CD14-positive monocyte (primary cell): ENCODE measurements at regions not wholly inside any gene's neighbourhood (a gene's known extent, or its start where the extent isn't known, plus 50 kb on each side); places are given as distances from the start of the nearest gene placed in this dataset.

Source experiments
- DNase-seq, 3 donors: peaks; one replicate each; pipeline ENCODE4 v3.0.0-alpha.2; 2011 to 2022
- H2AFZ ChIP-seq: 2 replicates; pipeline ENCODE4 v1.6.0; 2012; ENCODE audit warnings: mild to moderate bottlenecking, low read depth, low read length, inconsistent platforms; ENCODE audit not compliant: insufficient read depth, poor library complexity, severe bottlenecking
- H3K27ac ChIP-seq, 2 donors: 1 replicate in 1 of 2; 2 replicates in 1 of 2; pipeline ENCODE4 v1.5.1; 2012 to 2013; ENCODE audit warnings: low read length in 2 of 2, control low read depth in 1 of 2, inconsistent platforms in 1 of 2, low read depth in 1 of 2, mild to moderate bottlenecking in 1 of 2
- H3K27me3 ChIP-seq, 2 donors: one replicate each; pipeline versions ENCODE4 v1.6.0 to v1.6.1; 2011 to 2013; ENCODE audit warnings: low read length in 2 of 2; ENCODE audit not compliant: control insufficient read depth in 2 of 2, insufficient read depth in 2 of 2
- H3K36me3 ChIP-seq, 2 donors: replicated peaks in 1 of 2; 1 replicate in 1 of 2; 2 replicates in 1 of 2; pipeline versions ENCODE4 v1.5.1 to v1.6.1; 2012 to 2013; ENCODE audit warnings: low read length in 2 of 2, control low read depth in 1 of 2, inconsistent platforms in 1 of 2, mild to moderate bottlenecking in 1 of 2; ENCODE audit not compliant: insufficient read depth in 2 of 2, control insufficient read depth in 1 of 2
- H3K4me1 ChIP-seq, 2 donors: 1 replicate in 1 of 2; 2 replicates in 1 of 2; pipeline versions ENCODE4 v1.5.1 to v1.6.1; 2012 to 2013; ENCODE audit warnings: low read length in 2 of 2, control low read depth in 1 of 2, inconsistent platforms in 1 of 2, mild to moderate bottlenecking in 1 of 2, moderate library complexity in 1 of 2; ENCODE audit not compliant: insufficient read depth in 2 of 2, control insufficient read depth in 1 of 2
- H3K4me2 ChIP-seq: replicated peaks from 2 replicates; pipeline ENCODE3; 2012; ENCODE audit warnings: low read length, moderate library complexity, mild to moderate bottlenecking; ENCODE audit not compliant: poor library complexity, severe bottlenecking; ENCODE audit errors: extremely low read depth
- H3K4me3 ChIP-seq, 3 experiments: fragments of 200-600 bp in 1 of 3; sonication (generic) in 1 of 3; replicated peaks in 1 of 3; 1 replicate in 2 of 3; 2 replicates in 1 of 3; pipeline ENCODE4 v1.5.1; 2011 to 2013; ENCODE audit warnings: low read length in 3 of 3, mild to moderate bottlenecking in 3 of 3, control low read depth in 2 of 3, low read depth in 2 of 3, inconsistent platforms in 1 of 3, moderate library complexity in 1 of 3
- H3K79me2 ChIP-seq: 2 replicates; pipeline ENCODE4 v1.6.0; 2012; ENCODE audit warnings: mild to moderate bottlenecking, control low read depth, inconsistent platforms, low read length, moderate library complexity; ENCODE audit not compliant: insufficient read depth
- H3K9ac ChIP-seq: 2 replicates; pipeline ENCODE4 v1.6.0; 2017; ENCODE audit warnings: low read length, mild to moderate bottlenecking; ENCODE audit not compliant: insufficient read depth, poor library complexity, severe bottlenecking
- H3K9me3 ChIP-seq, 2 donors: replicated peaks in 1 of 2; 1 replicate in 1 of 2; 2 replicates in 1 of 2; pipeline versions ENCODE4 v1.5.1 to v1.6.1; 2012 to 2013; ENCODE audit warnings: low read length in 2 of 2, control low read depth in 1 of 2; ENCODE audit not compliant: control insufficient read depth in 1 of 2, insufficient read depth in 1 of 2
- H4K20me1 ChIP-seq: 2 replicates; pipeline ENCODE4 v1.6.0; 2012; ENCODE audit warnings: mild to moderate bottlenecking, low read length, control low read depth, moderate library complexity; ENCODE audit not compliant: insufficient read depth
- H3K27ac Mint-ChIP-seq, 7 donors: one replicate each; pipeline ENCODE4 v1.8.0; 2020; ENCODE audit warnings: mild to moderate bottlenecking in 7 of 7, mixed read lengths in 7 of 7, moderate library complexity in 6 of 7, inconsistent platforms in 2 of 7
- H3K27me3 Mint-ChIP-seq, 3 donors: one replicate each; pipeline ENCODE4 v1.8.0; 2021 to 2022; ENCODE audit warnings: low read depth in 3 of 3, mild to moderate bottlenecking in 3 of 3, mixed read lengths in 3 of 3, moderate library complexity in 3 of 3, inconsistent platforms in 1 of 3
- H3K36me3 Mint-ChIP-seq, 2 donors: one replicate each; pipeline ENCODE4 v1.8.0; 2020; ENCODE audit warnings: mixed read lengths in 2 of 2, inconsistent platforms in 1 of 2, mild to moderate bottlenecking in 1 of 2
- H3K4me1 Mint-ChIP-seq: one replicate; pipeline ENCODE4 v1.8.0; 2020; ENCODE audit warnings: mild to moderate bottlenecking, mixed read lengths
- H3K4me3 Mint-ChIP-seq, 2 donors: one replicate each; pipeline ENCODE4 v1.8.0; 2020; ENCODE audit warnings: mild to moderate bottlenecking in 2 of 2, mixed read lengths in 2 of 2, moderate library complexity in 1 of 2
- H3K9me3 Mint-ChIP-seq, 7 donors: one replicate each; pipeline ENCODE4 v1.8.0; 2020 to 2022; ENCODE audit warnings: mixed read lengths in 7 of 7, mild to moderate bottlenecking in 6 of 7, moderate library complexity in 6 of 7, inconsistent platforms in 2 of 7
- WGBS: methylation state at CpG from one replicate; pipeline ENCODE4 v1.1.5; 2013; ENCODE audit warnings: missing lambda C conversion rate; ENCODE audit not compliant: insufficient coverage; 5-methylcytosine and 5-hydroxymethylcytosine counted together
- intact Hi-C, 2 donors: fragments of 100-400 bp; cut with micrococcal nuclease; formaldehyde crosslinking; loops; one replicate each; pipeline versions ENCODE4 v1.15.0 to v1.15.1; 2023
- TF ChIP-seq, protein P1 (sequence below): fragments of 200-600 bp; IDR thresholded peaks from one replicate; pipeline ENCODE4 v1.8.0; 2022; ENCODE audit warnings: antibody characterized with exemption, mild to moderate bottlenecking

DNA sequence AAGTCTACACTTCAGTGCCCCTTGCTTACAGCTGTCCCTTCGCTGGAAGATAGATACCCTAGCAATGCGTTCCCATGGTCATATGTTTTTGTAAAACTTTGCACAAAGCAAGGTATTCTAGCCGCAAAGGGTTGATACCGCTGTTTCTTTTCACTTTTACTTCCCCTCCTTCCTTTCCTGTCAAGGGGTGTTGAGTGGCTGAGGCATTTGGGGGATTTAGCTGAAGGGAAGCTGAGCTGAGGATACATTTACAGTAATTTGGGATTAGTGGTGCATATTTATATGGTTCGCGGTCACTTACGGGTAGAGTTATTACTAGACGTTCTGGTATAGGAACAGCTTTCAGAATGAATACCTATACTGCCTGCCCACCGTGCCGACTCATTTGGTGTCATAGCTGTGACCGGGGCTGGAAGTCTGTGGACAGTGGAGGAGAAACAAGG is 86.9 kb upstream of the WNT11 start:
- WGBS: 61% methylated on average over 5 of the region's 11 CpGs
- H3K79me2 ChIP-seq: no peaks in the 10 kb centered on the region
- intact Hi-C loops: no loop called here
- H3K27ac Mint-ChIP-seq: no peak overlapping the region
- H3K27ac ChIP-seq: no peak overlapping the region
- no peak for DNase-seq
- H4K20me1 ChIP-seq: no peaks in the 10 kb centered on the region
- peak overlapping the region in 1 of 2 donors; percentile 30 for H3K4me3 Mint-ChIP-seq
- H2AFZ ChIP-seq: no peak overlapping the region
- H3K4me1 ChIP-seq: peaks cover 2 to 4% of the 10 kb centered on the region in 2 donors
- H3K4me1 Mint-ChIP-seq: peaks cover 11% of the 10 kb centered on the region
- H3K9me3 ChIP-seq: no peaks in the 10 kb centered on the region
- no peaks in the 10 kb centered on the region for H3K36me3 ChIP-seq
- no peak overlapping the region for H3K9ac ChIP-seq
- H3K27me3 ChIP-seq: no peaks in the 10 kb centered on the region
- no peak overlapping the region for H3K4me3 ChIP-seq
- TF ChIP-seq, protein P1, sequence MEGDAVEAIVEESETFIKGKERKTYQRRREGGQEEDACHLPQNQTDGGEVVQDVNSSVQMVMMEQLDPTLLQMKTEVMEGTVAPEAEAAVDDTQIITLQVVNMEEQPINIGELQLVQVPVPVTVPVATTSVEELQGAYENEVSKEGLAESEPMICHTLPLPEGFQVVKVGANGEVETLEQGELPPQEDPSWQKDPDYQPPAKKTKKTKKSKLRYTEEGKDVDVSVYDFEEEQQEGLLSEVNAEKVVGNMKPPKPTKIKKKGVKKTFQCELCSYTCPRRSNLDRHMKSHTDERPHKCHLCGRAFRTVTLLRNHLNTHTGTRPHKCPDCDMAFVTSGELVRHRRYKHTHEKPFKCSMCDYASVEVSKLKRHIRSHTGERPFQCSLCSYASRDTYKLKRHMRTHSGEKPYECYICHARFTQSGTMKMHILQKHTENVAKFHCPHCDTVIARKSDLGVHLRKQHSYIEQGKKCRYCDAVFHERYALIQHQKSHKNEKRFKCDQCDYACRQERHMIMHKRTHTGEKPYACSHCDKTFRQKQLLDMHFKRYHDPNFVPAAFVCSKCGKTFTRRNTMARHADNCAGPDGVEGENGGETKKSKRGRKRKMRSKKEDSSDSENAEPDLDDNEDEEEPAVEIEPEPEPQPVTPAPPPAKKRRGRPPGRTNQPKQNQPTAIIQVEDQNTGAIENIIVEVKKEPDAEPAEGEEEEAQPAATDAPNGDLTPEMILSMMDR: no peak
- no peak overlapping the region for H3K4me2 ChIP-seq
- peaks cover 0 to 2% (median 0%) of the 10 kb centered on the region in 7 donors for H3K9me3 Mint-ChIP-seq
- no peaks in the 10 kb centered on the region for H3K36me3 Mint-ChIP-seq
- peaks cover 2 to 4% (median 3%) of the 10 kb centered on the region in 3 donors for H3K27me3 Mint-ChIP-seq

DNA sequence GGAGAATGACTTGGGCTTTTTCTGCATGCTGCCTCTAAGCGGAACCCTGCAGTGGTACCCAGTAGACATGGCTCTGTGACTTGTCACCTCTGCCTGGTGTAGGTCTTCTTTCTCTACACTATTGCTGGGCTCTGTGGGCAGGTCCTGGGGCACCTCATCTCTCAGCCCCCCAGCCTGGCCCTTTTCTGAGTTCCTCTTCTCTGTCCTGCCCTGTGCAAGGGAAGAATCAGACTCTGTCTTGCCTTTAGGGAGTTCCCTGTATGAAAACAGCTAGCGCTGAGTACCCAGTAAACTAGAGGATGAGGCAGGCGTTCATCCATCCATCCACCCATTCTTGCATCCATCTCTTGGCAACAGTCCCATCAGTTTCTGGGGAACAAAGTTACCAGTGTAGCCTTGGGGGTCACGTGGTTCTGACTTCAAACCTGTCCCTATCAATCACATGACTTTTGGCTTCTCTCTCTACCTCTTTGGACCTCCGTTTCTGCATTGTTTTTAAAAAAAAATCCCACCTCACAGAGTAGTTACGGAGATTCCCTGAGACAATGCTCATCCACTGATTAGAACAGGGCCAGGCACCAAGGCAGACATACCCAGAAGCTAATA is 86.4 kb upstream of the WNT11 start:
- no peak for DNase-seq
- no peak overlapping the region for H3K27ac ChIP-seq
- intact Hi-C loops: no loop called here
- 71% methylated on average over 6 of the region's 6 CpGs for WGBS
- Mint-ChIP-seq H3K27ac (no peak overlapping the region), H3K4me1 (peaks cover 16% of the 10 kb centered on the region), H3K36me3 (no peaks in the 10 kb centered on the region), H3K27me3 (peaks cover 2 to 6% (median 3%) of the 10 kb centered on the region in 3 donors), H3K9me3 (peaks cover 0 to 2% (median 0%) of the 10 kb centered on the region in 7 donors), H3K4me3 (no peak overlapping the region)
- no peaks in the 10 kb centered on the region for H3K79me2 ChIP-seq
- H3K4me2 ChIP-seq: no peak overlapping the region
- TF ChIP-seq, protein P1: no peak
- no peak overlapping the region for H3K4me3 ChIP-seq
- H3K9me3 ChIP-seq: no peaks in the 10 kb centered on the region
- H2AFZ ChIP-seq: no peak overlapping the region
- H3K27me3 ChIP-seq: no peaks in the 10 kb centered on the region
- H3K9ac ChIP-seq: no peak overlapping the region
- H3K4me1 ChIP-seq: peaks cover 7 to 9% of the 10 kb centered on the region in 2 donors
- H4K20me1 ChIP-seq: no peaks in the 10 kb centered on the region
- H3K36me3 ChIP-seq: no peaks in the 10 kb centered on the region
